Sigmoid colon (tissue), 6 donors: ENCODE measurements at regions not wholly inside any gene's neighbourhood (a gene's known extent, or its start where the extent isn't known, plus 50 kb on each side); places are given as distances from the start of the nearest gene placed in this dataset.

Source experiments
- DNase-seq: peaks from one replicate; pipeline ENCODE4 v3.0.0-alpha.2; 2019
- H3K27ac ChIP-seq, 4 donors: fragments of 200-600 bp; sonication (generic); one replicate each; pipeline ENCODE4 v1.5.1; 2016 to 2019; ENCODE audit warnings: mild to moderate bottlenecking in 1 of 4
- H3K27me3 ChIP-seq, 3 donors: fragments of 200-600 bp; sonication (generic); one replicate each; pipeline ENCODE4 v1.5.1; 2019; ENCODE audit warnings: mild to moderate bottlenecking in 1 of 3
- H3K36me3 ChIP-seq, 4 donors: fragments of 200-600 bp; sonication (generic); one replicate each; pipeline ENCODE4 v1.5.1; 2016 to 2019
- H3K4me1 ChIP-seq, 4 donors: fragments of 200-600 bp; sonication (generic); one replicate each; pipeline ENCODE4 v1.5.1; 2017 to 2019
- H3K4me3 ChIP-seq, 4 donors: fragments of 200-600 bp; sonication (generic); one replicate each; pipeline ENCODE4 v1.5.1; 2017 to 2019; ENCODE audit warnings: mild to moderate bottlenecking in 2 of 4, moderate library complexity in 1 of 4
- H3K9me3 ChIP-seq, 4 donors: fragments of 200-600 bp in 3 of 4; sonication (generic) in 3 of 4; one replicate each; pipeline versions ENCODE4 v1.5.1 to v1.6.1; 2013 to 2019
- EP300 ChIP-seq, 4 donors: sonication (generic); formaldehyde crosslinking; IDR thresholded peaks; one replicate each; pipeline ENCODE4 v1.6.1; 2017; ENCODE audit warnings: antibody characterized with exemption in 4 of 4
- POLR2A ChIP-seq, 2 donors: fragments of 450-650 bp; IDR thresholded peaks; one replicate each; pipeline ENCODE4 v1.6.1; 2016; ENCODE audit warnings: antibody characterized with exemption in 2 of 2, mild to moderate bottlenecking in 2 of 2, moderate library complexity in 2 of 2
- POLR2AphosphoS5 ChIP-seq, 4 donors: sonication (generic); formaldehyde crosslinking; IDR thresholded peaks; one replicate each; pipeline ENCODE4 v1.6.1; 2017; ENCODE audit warnings: antibody characterized with exemption in 4 of 4
- WGBS, 2 donors: extraction: QIAGEN DNeasy Blood & Tissue Kit; methylation state at CpG; one replicate each; pipeline ENCODE4 v1.1.7; 2013; 5-methylcytosine and 5-hydroxymethylcytosine counted together
- intact Hi-C: fragments of 100-400 bp; cut with DNase I; formaldehyde crosslinking; loops from one replicate; pipeline ENCODE4 v1.15.1; 2023
- TF ChIP-seq, protein P1 (sequence below), 4 experiments: fragments of 450-650 bp in 3 of 4; fragments of 200-600 bp in 1 of 4; IDR thresholded peaks; one replicate each; pipeline ENCODE4 v1.5.1; 2016 to 2019; ENCODE audit warnings: antibody characterized with exemption in 4 of 4, mild to moderate bottlenecking in 3 of 4, moderate library complexity in 2 of 4
- donor health status: healthy with polysubstance abuse.
- donor health status: healthy.

DNA sequence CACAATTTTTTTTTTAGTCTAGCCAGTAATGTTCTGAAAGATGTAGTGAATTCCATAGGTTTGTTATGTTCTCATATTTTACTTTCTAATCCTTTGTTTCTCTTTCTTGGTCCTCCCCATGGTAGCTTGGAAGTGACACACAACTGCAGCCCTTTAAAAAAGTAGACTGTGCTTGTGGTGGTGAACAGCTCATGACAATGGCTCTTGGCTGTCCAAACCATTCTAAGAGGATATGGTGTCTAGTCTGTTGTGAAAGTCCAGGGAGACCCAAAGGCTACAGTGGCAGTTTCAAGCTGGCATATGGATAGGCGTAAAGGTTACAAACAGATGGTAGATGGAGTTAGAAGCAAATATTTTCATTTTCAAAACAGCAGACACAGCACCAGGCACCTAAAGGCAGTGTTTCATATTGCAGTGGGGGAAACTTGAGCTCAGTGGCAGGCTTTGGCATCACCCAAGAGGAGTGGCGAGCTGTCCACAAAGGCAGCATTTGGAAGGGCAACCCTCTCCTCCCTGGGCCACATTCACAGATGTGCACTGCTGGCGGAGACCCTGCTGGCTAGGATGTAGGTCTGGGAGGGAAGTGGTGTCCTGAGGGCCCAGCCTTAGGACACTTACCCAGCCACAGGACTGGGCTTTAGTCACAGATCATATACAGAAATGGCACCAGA lies 102.1 kb downstream of the DYRK2 start:
- Histone ChIP-seq H3K4me1 (peaks cover 0 to 41% (median 19%) of the 10 kb centered on the region in 4 donors), H3K27ac (no peak overlapping the region), H3K9me3 (no peaks in the 10 kb centered on the region), H3K27me3 (no peaks in the 10 kb centered on the region), H3K4me3 (no peak overlapping the region), H3K36me3 (no peaks in the 10 kb centered on the region)
- intact Hi-C loops, result no loop called here
- DNase-seq, result no peak
- 91 to 92% methylated on average over 3 of the region's 3 CpGs for WGBS, 2 donors
- TF ChIP-seq, protein P1, sequence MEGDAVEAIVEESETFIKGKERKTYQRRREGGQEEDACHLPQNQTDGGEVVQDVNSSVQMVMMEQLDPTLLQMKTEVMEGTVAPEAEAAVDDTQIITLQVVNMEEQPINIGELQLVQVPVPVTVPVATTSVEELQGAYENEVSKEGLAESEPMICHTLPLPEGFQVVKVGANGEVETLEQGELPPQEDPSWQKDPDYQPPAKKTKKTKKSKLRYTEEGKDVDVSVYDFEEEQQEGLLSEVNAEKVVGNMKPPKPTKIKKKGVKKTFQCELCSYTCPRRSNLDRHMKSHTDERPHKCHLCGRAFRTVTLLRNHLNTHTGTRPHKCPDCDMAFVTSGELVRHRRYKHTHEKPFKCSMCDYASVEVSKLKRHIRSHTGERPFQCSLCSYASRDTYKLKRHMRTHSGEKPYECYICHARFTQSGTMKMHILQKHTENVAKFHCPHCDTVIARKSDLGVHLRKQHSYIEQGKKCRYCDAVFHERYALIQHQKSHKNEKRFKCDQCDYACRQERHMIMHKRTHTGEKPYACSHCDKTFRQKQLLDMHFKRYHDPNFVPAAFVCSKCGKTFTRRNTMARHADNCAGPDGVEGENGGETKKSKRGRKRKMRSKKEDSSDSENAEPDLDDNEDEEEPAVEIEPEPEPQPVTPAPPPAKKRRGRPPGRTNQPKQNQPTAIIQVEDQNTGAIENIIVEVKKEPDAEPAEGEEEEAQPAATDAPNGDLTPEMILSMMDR (IDR thresholded peaks at IDR 0.05), result no peak
- TF ChIP-seq POLR2A (IDR thresholded peaks at IDR 0.05), result no peak
- no peak for TF ChIP-seq EP300 (IDR thresholded peaks at IDR 0.05)
- TF ChIP-seq POLR2AphosphoS5 (IDR thresholded peaks at IDR 0.05), result no peak

DNA sequence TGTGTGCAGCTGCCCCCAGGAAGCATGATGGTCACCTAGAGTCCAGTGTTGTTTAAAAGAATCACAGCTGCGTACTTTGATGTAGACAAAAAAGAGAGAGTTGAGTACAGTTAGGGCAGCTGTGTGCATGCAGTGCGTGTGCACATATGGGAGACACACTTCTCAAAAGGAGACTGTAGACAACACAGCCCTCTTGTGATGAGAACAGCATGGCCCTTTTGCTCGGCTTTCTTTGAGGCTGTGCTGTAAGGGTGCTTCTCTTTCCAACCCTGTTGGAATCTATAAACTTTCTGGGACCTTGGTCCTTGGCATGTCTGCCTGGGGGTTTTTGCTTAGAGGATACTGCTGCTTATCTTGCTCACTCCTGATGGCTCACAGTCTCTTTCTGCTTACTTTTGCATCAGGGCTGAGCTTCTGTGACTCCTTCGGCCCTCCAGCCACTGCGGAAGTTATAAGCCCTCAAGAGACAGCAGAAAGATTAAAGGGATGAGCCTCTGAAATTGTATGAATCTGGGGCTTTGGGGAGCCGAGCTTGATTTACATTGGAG lies 102.9 kb downstream of the DYRK2 start:
- Histone ChIP-seq H3K27me3 (no peaks in the 10 kb centered on the region), H3K36me3 (no peaks in the 10 kb centered on the region), H3K9me3 (no peaks in the 10 kb centered on the region), H3K27ac (peak overlapping the region in 2 of 4 donors; percentile 55 to 61), H3K4me3 (no peak overlapping the region), H3K4me1 (peaks cover 0 to 41% (median 19%) of the 10 kb centered on the region in 4 donors)
- no peak for DNase-seq
- TF ChIP-seq, protein P1 (IDR thresholded peaks at IDR 0.05), result no peak
- WGBS, 2 donors, result 76 to 88% methylated on average over 6 of the region's 6 CpGs
- intact Hi-C loops, result no loop called here

DNA sequence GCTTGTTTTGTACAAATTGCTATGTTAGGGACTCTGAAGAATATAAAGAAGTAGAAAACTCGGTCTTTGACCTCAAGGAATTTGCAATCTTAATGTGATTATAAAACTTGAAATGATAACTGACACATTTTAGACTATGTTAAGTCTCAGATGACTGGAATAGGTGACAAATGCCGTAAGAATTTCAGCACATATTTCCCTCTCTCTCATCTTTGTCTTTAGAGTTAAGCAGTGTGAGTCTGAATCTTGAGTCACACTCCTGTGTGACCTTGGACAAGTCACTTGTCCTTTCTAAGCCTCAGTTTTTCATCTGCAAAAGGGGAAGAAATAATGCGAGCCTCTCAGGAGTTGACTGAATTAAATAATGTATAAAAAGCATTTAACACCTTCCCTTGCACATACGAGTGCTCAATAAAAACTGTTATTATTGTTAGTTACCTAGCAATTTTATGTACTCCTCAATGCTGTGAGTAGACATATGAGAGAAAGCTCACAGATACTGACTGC lies 103.7 kb downstream of the DYRK2 start:
- Histone ChIP-seq H3K4me1 (peaks cover 0 to 41% (median 19%) of the 10 kb centered on the region in 4 donors), H3K36me3 (no peaks in the 10 kb centered on the region), H3K9me3 (no peaks in the 10 kb centered on the region), H3K27ac (no peak overlapping the region), H3K27me3 (no peaks in the 10 kb centered on the region), H3K4me3 (no peak overlapping the region)
- TF ChIP-seq POLR2A (IDR thresholded peaks at IDR 0.05) (no peak), POLR2AphosphoS5 (IDR thresholded peaks at IDR 0.05) (no peak), EP300 (IDR thresholded peaks at IDR 0.05) (no peak)
- TF ChIP-seq, protein P1 (IDR thresholded peaks at IDR 0.05), result no peak
- no peak for DNase-seq
- intact Hi-C loops, result no loop called here
- WGBS, 2 donors, result 84 to 94% methylated on average over 4 of the region's 4 CpGs

DNA sequence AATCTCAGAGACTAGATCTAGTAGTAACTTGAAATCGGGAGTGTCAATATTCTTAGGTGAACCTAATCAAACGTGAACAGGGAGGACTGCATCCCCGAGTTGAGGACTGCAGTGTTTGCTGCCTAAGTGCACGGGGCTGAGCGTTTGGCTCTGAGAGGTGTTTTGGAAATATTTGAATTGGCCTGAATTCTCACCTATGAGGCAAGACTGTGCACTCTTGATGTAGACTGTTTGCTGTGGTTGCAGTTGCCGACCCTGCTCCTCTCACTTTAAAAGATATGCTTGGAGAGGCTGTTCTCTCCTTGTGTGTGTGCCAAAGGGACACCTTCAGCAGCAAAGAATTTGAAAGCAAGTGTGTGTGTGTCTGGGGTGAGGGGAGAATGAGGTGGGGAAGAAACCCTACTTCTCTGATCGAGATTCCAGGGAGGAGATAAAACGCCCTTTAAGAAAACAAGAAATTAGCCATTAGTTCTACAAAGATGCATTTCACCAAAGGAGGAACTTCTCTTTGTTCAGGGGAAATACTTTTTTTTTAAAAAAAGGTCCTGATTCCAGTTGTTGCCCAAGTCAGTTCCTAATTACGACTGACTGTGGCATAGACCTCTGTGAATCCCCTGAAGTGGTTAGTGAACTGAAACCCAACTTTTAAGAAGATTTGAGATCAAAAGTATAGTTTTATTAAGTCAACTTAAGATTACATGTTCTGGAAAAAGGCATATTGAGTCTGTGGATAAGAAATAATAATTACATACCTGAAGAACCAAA lies 106.6 kb downstream of the DYRK2 start:
- intact Hi-C loops, result loop anchor here (5.0 kb wide), 1 partner anchor 108 kb away; the partner anchor contains the start of gene DYRK2
- H3K27ac ChIP-seq, result peak overlapping the region in 2 of 4 donors; percentile 3 to 47
- no peak overlapping the region for H3K4me3 ChIP-seq
- 76 to 88% methylated on average over 9 of the region's 9 CpGs for WGBS, 2 donors
- TF ChIP-seq POLR2AphosphoS5 (IDR thresholded peaks at IDR 0.05), result no peak
- no peak for TF ChIP-seq EP300 (IDR thresholded peaks at IDR 0.05)
- TF ChIP-seq, protein P1 (IDR thresholded peaks at IDR 0.05), result no peak
- TF ChIP-seq POLR2A (IDR thresholded peaks at IDR 0.05), result no peak
- H3K9me3 ChIP-seq, result no peaks in the 10 kb centered on the region
- no peaks in the 10 kb centered on the region for H3K36me3 ChIP-seq
- H3K27me3 ChIP-seq, result no peaks in the 10 kb centered on the region
- peaks cover 0 to 33% (median 15%) of the 10 kb centered on the region in 4 donors for H3K4me1 ChIP-seq
- no peak for DNase-seq
